PC-9 (cell line): ENCODE measurements at regions not wholly inside any gene's neighbourhood (a gene's known extent, or its start where the extent isn't known, plus 50 kb on each side); places are given as distances from the start of the nearest gene placed in this dataset.

Experiments used
- BruUV-seq: library from RNA; stranded (reverse); fragments of 400-500 nt; replicated peaks from 2 replicates; lab custom pipeline; 2021; lab: Mats Ljungman, UMichigan
- CTCF ChIA-PET: fragments of 300-600 bp; sonication (Branson Sonifier 250); formaldehyde crosslinking; loops from one replicate; lab custom pipeline; 2022; ENCODE audit warnings: antibody characterized with exemption; lab: Charles Lee
- POLR2A ChIA-PET: fragments of 300-600 bp; sonication (Branson Sonifier 250); formaldehyde crosslinking; loops from one replicate; lab custom pipeline; 2022; ENCODE audit warnings: antibody characterized with exemption; ENCODE audit not compliant: unreplicated experiment; lab: Charles Lee
- DNase-seq, 2 experiments: peaks; one replicate each; pipeline versions ENCODE4 v3.0.0 to v3.0.0-alpha.2; 2015 to 2022; ENCODE audit warnings: mixed read lengths in 1 of 2
- H2AFZ ChIP-seq: fragments of 200-600 bp; sonication (generic); 2 replicates; pipeline ENCODE4 v1.8.1; 2017; ENCODE audit warnings: antibody characterized with exemption
- H3F3A ChIP-seq: fragments of 200-600 bp; sonication (generic); 2 replicates; pipeline ENCODE4 v1.8.1; 2017; ENCODE audit warnings: antibody characterized with exemption, mild to moderate bottlenecking, low read depth; ENCODE audit not compliant: insufficient read depth
- H3K27ac ChIP-seq: fragments of 200-600 bp; sonication (generic); 2 replicates; pipeline ENCODE4 v1.6.1; 2016; ENCODE audit warnings: mixed run types
- H3K27me3 ChIP-seq: fragments of 200-600 bp; sonication (generic); 2 replicates; pipeline ENCODE4 v1.6.1; 2016; ENCODE audit warnings: low read depth, mixed run types; ENCODE audit not compliant: insufficient read depth
- H3K36me3 ChIP-seq: fragments of 200-600 bp; sonication (generic); 2 replicates; pipeline ENCODE4 v1.6.1; 2016; ENCODE audit warnings: low read depth, mixed run types
- H3K4me1 ChIP-seq: fragments of 200-600 bp; sonication (generic); replicated peaks from 2 replicates; pipeline ENCODE4 v1.6.1; 2016; ENCODE audit warnings: mixed run types; ENCODE audit not compliant: insufficient read depth
- H3K4me2 ChIP-seq: fragments of 200-600 bp; sonication (generic); 2 replicates; pipeline ENCODE4 v1.6.1; 2017; ENCODE audit warnings: mixed run types
- H3K4me3 ChIP-seq: fragments of 200-600 bp; sonication (generic); 2 replicates; pipeline ENCODE4 v1.6.1; 2016; ENCODE audit warnings: mixed run types
- H3K79me2 ChIP-seq: fragments of 200-600 bp; sonication (generic); 2 replicates; pipeline ENCODE4 v1.6.1; 2017; ENCODE audit warnings: low read depth, mixed run types
- H3K9me2 ChIP-seq: fragments of 200-600 bp; sonication (generic); 2 replicates; pipeline ENCODE4 v1.8.1; 2017; ENCODE audit warnings: mild to moderate bottlenecking; ENCODE audit not compliant: insufficient read depth
- H3K9me3 ChIP-seq: fragments of 200-600 bp; sonication (generic); 2 replicates; pipeline ENCODE4 v1.8.1; 2016; ENCODE audit warnings: low read depth; ENCODE audit not compliant: insufficient read depth
- H4K20me1 ChIP-seq: fragments of 200-600 bp; sonication (generic); 2 replicates; pipeline ENCODE4 v1.8.1; 2017; ENCODE audit not compliant: insufficient read depth
- CTCF ChIP-seq: fragments of 200-600 bp; sonication (generic); conservative IDR thresholded peaks from 2 replicates; pipeline ENCODE4 v1.6.1; 2017; ENCODE audit warnings: mixed run types, antibody characterized with exemption, mild to moderate bottlenecking, moderate library complexity
- EZH2 ChIP-seq: fragments of 200-600 bp; sonication (generic); IDR thresholded peaks from 2 replicates; pipeline ENCODE4 v1.8.0; 2017; ENCODE audit warnings: antibody characterized with exemption, low read depth
- intact Hi-C: fragments of 100-400 bp; cut with micrococcal nuclease; formaldehyde crosslinking; loops from one replicate; pipeline ENCODE4 v1.10.0; 2022; ENCODE audit not compliant: unreplicated experiment

- Histone ChIP-seq H3K4me3 (no peak overlapping the region), H3K4me2 (no peak overlapping the region), H3K27me3 (no peaks in the 10 kb centered on the region), H2AFZ (no peak overlapping the region), H3F3A (no peaks in the 10 kb centered on the region), H3K9me3 (no peaks in the 10 kb centered on the region), H3K36me3 (no peaks in the 10 kb centered on the region), H3K27ac (no peak overlapping the region), H4K20me1 (no peaks in the 10 kb centered on the region), H3K4me1 (no peaks in the 10 kb centered on the region), H3K9me2 (no peaks in the 10 kb centered on the region), H3K79me2 (no peaks in the 10 kb centered on the region)
- CTCF ChIA-PET: no interaction called here
- BruUV-seq: no TSS peak
- POLR2A ChIA-PET: no interaction called here
- TF ChIP-seq EZH2 (no peak), CTCF (no peak)
- intact Hi-C loops: loop anchor here (10.0 kb wide), 1 partner anchor 544 kb away; no protein-coding TSS in a partner anchor
- no peak for DNase-seq
Observed at GRCh38 chrX:85630901-85631300, 251.4 kb upstream of the POF1B start.

GRCh38 chrX:85627363-85627762 is 247.9 kb upstream of the POF1B start:
- POLR2A ChIA-PET: no interaction called here
- no peak for DNase-seq
- Histone ChIP-seq H3K27ac (no peak overlapping the region), H3K36me3 (no peaks in the 10 kb centered on the region), H3K79me2 (no peaks in the 10 kb centered on the region), H3K27me3 (no peaks in the 10 kb centered on the region), H3K4me2 (no peak overlapping the region), H3K9me2 (no peaks in the 10 kb centered on the region), H4K20me1 (no peaks in the 10 kb centered on the region), H3K4me3 (no peak overlapping the region), H3K9me3 (no peaks in the 10 kb centered on the region), H3K4me1 (no peaks in the 10 kb centered on the region), H3F3A (no peaks in the 10 kb centered on the region), H2AFZ (no peak overlapping the region)
- CTCF ChIA-PET: no interaction called here
- intact Hi-C loops: no loop called here
- BruUV-seq: no TSS peak
- TF ChIP-seq CTCF (peak; percentile 66), EZH2 (no peak)

- intact Hi-C loops: no loop called here
- Histone ChIP-seq H3K4me2 (no peak overlapping the region), H2AFZ (no peak overlapping the region), H3K27ac (no peak overlapping the region), H3K4me3 (no peak overlapping the region), H3F3A (no peaks in the 10 kb centered on the region), H3K27me3 (no peaks in the 10 kb centered on the region), H3K36me3 (no peaks in the 10 kb centered on the region), H3K4me1 (no peaks in the 10 kb centered on the region), H4K20me1 (no peaks in the 10 kb centered on the region), H3K9me3 (no peaks in the 10 kb centered on the region), H3K79me2 (no peaks in the 10 kb centered on the region), H3K9me2 (no peaks in the 10 kb centered on the region)
- ChIA-PET CTCF (no interaction called here), POLR2A (no interaction called here)
- BruUV-seq: no TSS peak
- TF ChIP-seq EZH2 (no peak), CTCF (no peak)
- DNase-seq: no peak
Observed at GRCh38 chrX:85622635-85623034, 243.2 kb upstream of the POF1B start.
